Fibroblast of lung (primary cell): ENCODE measurements at regions not wholly inside any gene's neighbourhood (a gene's known extent, or its start where the extent isn't known, plus 50 kb on each side); places are given as distances from the start of the nearest gene placed in this dataset.

Experiments used
- EZH2 ChIP-seq: IDR thresholded peaks from 2 replicates; pipeline ENCODE4 v1.5.1; 2012; ENCODE audit warnings: low read length, control low read depth, mild to moderate bottlenecking; ENCODE audit errors: missing control alignments
- TF ChIP-seq, protein P1 (sequence below), 2 donors: IDR thresholded peaks in 1 of 2; conservative IDR thresholded peaks in 1 of 2; 1 replicate in 1 of 2; 2 replicates in 1 of 2; pipeline ENCODE4 v1.5.1; 2011 to 2012; ENCODE audit warnings: low read length in 2 of 2, control low read depth in 1 of 2, inconsistent platforms in 1 of 2, low read depth in 1 of 2, mild to moderate bottlenecking in 1 of 2

DNA sequence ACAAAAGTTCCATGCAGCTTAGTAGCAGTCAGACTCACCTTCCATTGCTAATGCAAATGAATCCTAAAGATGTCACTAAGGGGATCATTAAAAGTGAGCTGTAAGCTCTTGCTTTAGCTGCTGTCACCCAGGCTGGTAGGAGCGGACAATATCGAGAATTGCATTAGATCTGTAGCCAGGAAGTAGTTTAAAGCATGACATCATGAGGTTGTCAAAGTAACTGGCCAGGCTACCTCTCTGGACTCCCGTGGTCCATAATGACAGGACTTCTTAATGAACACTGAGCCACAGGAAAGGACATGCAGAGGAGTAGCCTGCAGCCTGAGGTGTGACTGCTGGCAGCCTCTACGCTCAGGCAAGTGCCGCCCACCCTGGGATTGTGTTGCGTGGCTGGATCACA, 522.3 kb upstream of the NBEA start:
- no peak for TF ChIP-seq EZH2
- TF ChIP-seq, protein P1, sequence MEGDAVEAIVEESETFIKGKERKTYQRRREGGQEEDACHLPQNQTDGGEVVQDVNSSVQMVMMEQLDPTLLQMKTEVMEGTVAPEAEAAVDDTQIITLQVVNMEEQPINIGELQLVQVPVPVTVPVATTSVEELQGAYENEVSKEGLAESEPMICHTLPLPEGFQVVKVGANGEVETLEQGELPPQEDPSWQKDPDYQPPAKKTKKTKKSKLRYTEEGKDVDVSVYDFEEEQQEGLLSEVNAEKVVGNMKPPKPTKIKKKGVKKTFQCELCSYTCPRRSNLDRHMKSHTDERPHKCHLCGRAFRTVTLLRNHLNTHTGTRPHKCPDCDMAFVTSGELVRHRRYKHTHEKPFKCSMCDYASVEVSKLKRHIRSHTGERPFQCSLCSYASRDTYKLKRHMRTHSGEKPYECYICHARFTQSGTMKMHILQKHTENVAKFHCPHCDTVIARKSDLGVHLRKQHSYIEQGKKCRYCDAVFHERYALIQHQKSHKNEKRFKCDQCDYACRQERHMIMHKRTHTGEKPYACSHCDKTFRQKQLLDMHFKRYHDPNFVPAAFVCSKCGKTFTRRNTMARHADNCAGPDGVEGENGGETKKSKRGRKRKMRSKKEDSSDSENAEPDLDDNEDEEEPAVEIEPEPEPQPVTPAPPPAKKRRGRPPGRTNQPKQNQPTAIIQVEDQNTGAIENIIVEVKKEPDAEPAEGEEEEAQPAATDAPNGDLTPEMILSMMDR (conservative IDR thresholded peaks at IDR 0.05 in 1 of 2, IDR thresholded peaks at IDR 0.05 in 1 of 2; ENCODE audit: low read depth in 1 of 2, low read length in 2 of 2) = no peak
